ENCODE measurements at regions not wholly inside any gene's neighbourhood (a gene's known extent, or its start where the extent isn't known, plus 50 kb on each side); places are given as distances from the start of the nearest gene placed in this dataset.

DNA sequence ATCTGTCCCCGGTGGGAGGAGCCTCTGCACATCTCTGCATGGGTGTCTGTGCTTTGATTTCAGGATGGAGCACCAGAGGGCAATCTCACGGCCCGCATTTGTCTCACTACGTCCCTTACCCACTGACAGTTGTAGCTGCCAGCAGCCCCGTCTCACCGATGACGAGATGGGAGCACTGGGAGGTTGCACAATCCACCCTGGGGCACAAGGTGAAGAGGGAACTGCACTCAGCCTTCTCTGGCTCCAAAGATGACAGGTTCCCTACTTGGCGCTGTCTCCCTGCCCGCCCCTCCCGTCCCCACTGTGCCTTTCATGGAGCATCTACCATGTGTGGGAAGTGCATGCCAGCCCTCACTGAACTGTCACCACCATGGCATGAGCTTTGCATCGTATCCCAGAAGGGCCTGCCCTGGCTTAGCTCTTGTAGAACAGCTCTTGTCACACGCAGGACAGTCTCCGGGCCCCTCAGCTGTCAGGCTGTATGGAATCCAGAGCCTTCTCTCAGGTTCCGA is 99.9 kb upstream of the PMEPA1 start:
- no peak overlapping the region for H3K27ac ChIP-seq (ENCODE audit: low read length)
- H3K9me3 Mint-ChIP-seq, result no peaks in the 10 kb centered on the region
- no peaks in the 10 kb centered on the region for H3K4me1 Mint-ChIP-seq
- TF ChIP-seq, protein P1, sequence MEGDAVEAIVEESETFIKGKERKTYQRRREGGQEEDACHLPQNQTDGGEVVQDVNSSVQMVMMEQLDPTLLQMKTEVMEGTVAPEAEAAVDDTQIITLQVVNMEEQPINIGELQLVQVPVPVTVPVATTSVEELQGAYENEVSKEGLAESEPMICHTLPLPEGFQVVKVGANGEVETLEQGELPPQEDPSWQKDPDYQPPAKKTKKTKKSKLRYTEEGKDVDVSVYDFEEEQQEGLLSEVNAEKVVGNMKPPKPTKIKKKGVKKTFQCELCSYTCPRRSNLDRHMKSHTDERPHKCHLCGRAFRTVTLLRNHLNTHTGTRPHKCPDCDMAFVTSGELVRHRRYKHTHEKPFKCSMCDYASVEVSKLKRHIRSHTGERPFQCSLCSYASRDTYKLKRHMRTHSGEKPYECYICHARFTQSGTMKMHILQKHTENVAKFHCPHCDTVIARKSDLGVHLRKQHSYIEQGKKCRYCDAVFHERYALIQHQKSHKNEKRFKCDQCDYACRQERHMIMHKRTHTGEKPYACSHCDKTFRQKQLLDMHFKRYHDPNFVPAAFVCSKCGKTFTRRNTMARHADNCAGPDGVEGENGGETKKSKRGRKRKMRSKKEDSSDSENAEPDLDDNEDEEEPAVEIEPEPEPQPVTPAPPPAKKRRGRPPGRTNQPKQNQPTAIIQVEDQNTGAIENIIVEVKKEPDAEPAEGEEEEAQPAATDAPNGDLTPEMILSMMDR (IDR thresholded peaks at IDR 0.05), result no peak
- no peaks in the 10 kb centered on the region for H3K4me1 ChIP-seq (ENCODE audit: control insufficient read depth, insufficient read depth, low read length)
- H3K9me3 ChIP-seq (ENCODE audit: control insufficient read depth, insufficient read depth, low read length), result no peaks in the 10 kb centered on the region
- DNase-seq, result no peak
- H3K36me3 ChIP-seq (ENCODE audit: control insufficient read depth, insufficient read depth, low read length), result no peaks in the 10 kb centered on the region
- H3K27me3 ChIP-seq (ENCODE audit: control insufficient read depth, insufficient read depth, low read length), result no peaks in the 10 kb centered on the region
- H3K4me3 ChIP-seq (ENCODE audit: low read length), result no peak overlapping the region
- intact Hi-C loops (cut with micrococcal nuclease), result no loop called here
- no peak overlapping the region for H3K4me3 Mint-ChIP-seq
- WGBS (ENCODE audit: insufficient coverage), result 83% methylated on average over 14 of the region's 14 CpGs
- H3K27me3 Mint-ChIP-seq (ENCODE audit: low read depth in 2 of 2), result peaks cover 6 to 14% of the 10 kb centered on the region in 2 donors
- no peak overlapping the region for H3K27ac Mint-ChIP-seq
- no peak for ATAC-seq
- H3K36me3 Mint-ChIP-seq, result no peaks in the 10 kb centered on the region

DNA sequence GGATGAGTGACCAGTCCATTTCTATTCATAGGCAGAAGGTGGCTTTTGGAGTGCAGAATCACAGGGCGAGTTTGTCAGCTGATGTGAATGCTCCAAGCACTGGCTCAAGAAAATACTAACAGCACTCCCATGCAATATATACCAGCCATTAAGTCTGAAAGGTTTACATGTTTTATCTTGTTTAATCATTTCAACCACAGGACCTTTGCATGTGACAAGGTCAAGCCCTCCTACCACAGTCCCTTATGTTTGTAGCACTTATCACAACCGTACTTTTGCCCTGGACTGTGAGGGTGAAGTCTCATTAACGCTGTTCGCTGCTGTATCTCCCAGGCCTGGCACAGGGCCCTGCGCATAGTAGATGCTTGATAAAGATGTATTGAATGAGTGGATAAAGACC is 99.3 kb upstream of the PMEPA1 start:
- intact Hi-C loops (cut with micrococcal nuclease), result no loop called here
- Mint-ChIP-seq H3K36me3 (no peaks in the 10 kb centered on the region), H3K4me3 (no peak overlapping the region), H3K27ac (no peak overlapping the region), H3K4me1 (no peaks in the 10 kb centered on the region), H3K27me3 (ENCODE audit: low read depth in 2 of 2) (peaks cover under 1 to 10% of the 10 kb centered on the region in 2 donors), H3K9me3 (no peaks in the 10 kb centered on the region)
- H3K27ac ChIP-seq (ENCODE audit: low read length), result no peak overlapping the region
- no peaks in the 10 kb centered on the region for H3K9me3 ChIP-seq (ENCODE audit: control insufficient read depth, insufficient read depth, low read length)
- TF ChIP-seq, protein P1 (IDR thresholded peaks at IDR 0.05), result no peak
- ATAC-seq, result no peak
- no peaks in the 10 kb centered on the region for H3K27me3 ChIP-seq (ENCODE audit: control insufficient read depth, insufficient read depth, low read length)
- no peaks in the 10 kb centered on the region for H3K4me1 ChIP-seq (ENCODE audit: control insufficient read depth, insufficient read depth, low read length)
- H3K36me3 ChIP-seq (ENCODE audit: control insufficient read depth, insufficient read depth, low read length), result no peaks in the 10 kb centered on the region
- WGBS (ENCODE audit: insufficient coverage), result 93% methylated on average over 5 of the region's 5 CpGs
- no peak overlapping the region for H3K4me3 ChIP-seq (ENCODE audit: low read length)
- DNase-seq, result no peak

DNA sequence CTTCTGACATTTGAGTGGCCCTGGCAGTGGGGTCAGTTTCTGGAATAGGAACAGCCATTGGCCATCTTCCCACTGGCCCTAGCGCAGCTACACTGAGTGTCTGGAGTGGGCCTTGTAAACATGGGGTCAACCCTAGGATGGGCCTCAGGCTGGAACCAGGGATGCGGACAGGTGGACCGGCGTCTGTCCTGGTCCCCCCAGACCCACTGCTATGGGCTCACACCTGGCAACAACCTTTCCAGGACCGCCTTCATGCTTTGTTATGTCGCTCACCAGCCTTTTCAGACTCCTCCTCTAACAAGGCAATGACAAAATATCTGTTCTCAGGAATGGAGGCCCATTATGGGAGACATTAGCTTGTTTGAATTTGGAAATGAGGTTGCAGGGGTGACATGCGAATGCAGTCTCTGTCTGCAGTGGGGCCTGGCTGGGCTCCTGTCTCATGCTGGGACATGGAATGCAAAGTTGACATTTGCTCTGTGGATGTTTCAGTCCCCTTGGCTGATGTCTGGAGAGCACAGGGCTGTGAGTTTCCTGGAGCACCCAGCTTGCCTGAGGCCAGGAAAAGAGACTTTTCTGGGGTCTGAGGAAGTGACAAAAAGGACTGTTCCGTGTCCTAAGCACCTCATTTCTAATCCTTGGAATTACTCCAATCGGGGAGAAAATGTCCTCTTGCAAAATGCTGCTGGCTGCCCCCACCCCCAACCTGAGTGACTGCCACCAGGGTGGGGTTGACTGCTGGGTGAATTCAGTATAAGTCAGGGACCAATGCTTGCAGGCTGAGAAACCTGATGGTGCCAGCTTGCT is 98.7 kb upstream of the PMEPA1 start:
- Mint-ChIP-seq H3K4me1 (no peaks in the 10 kb centered on the region), H3K36me3 (no peaks in the 10 kb centered on the region), H3K27me3 (ENCODE audit: low read depth in 2 of 2) (peaks cover 0 to 10% of the 10 kb centered on the region in 2 donors), H3K4me3 (no peak overlapping the region), H3K9me3 (no peaks in the 10 kb centered on the region), H3K27ac (no peak overlapping the region)
- Histone ChIP-seq H3K9me3 (ENCODE audit: control insufficient read depth, insufficient read depth, low read length) (no peaks in the 10 kb centered on the region), H3K27ac (ENCODE audit: low read length) (no peak overlapping the region), H3K36me3 (ENCODE audit: control insufficient read depth, insufficient read depth, low read length) (no peaks in the 10 kb centered on the region), H3K4me3 (ENCODE audit: low read length) (no peak overlapping the region), H3K27me3 (ENCODE audit: control insufficient read depth, insufficient read depth, low read length) (no peaks in the 10 kb centered on the region), H3K4me1 (ENCODE audit: control insufficient read depth, insufficient read depth, low read length) (no peaks in the 10 kb centered on the region)
- WGBS (ENCODE audit: insufficient coverage), result 88% methylated on average over 9 of the region's 9 CpGs
- no peak for DNase-seq
- no peak for ATAC-seq
- intact Hi-C loops (cut with micrococcal nuclease), result no loop called here
- TF ChIP-seq, protein P1 (IDR thresholded peaks at IDR 0.05), result no peak

All from natural killer cell (primary cell).